ENCODE measurements at regions not wholly inside any gene's neighbourhood (a gene's known extent, or its start where the extent isn't known, plus 50 kb on each side); places are given as distances from the start of the nearest gene placed in this dataset.

- no peak for DNase-seq (ENCODE audit: low read depth)
- H3K36me3 ChIP-seq (ENCODE audit: control insufficient read depth, insufficient read depth, low read length): no peaks in the 10 kb centered on the region
- H3K4me3 ChIP-seq (ENCODE audit: low read depth, low read length): no peak overlapping the region
- TF ChIP-seq, protein P1, sequence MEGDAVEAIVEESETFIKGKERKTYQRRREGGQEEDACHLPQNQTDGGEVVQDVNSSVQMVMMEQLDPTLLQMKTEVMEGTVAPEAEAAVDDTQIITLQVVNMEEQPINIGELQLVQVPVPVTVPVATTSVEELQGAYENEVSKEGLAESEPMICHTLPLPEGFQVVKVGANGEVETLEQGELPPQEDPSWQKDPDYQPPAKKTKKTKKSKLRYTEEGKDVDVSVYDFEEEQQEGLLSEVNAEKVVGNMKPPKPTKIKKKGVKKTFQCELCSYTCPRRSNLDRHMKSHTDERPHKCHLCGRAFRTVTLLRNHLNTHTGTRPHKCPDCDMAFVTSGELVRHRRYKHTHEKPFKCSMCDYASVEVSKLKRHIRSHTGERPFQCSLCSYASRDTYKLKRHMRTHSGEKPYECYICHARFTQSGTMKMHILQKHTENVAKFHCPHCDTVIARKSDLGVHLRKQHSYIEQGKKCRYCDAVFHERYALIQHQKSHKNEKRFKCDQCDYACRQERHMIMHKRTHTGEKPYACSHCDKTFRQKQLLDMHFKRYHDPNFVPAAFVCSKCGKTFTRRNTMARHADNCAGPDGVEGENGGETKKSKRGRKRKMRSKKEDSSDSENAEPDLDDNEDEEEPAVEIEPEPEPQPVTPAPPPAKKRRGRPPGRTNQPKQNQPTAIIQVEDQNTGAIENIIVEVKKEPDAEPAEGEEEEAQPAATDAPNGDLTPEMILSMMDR (IDR thresholded peaks at IDR 0.05; ENCODE audit: insufficient read depth, low read length, poor library complexity, severe bottlenecking): no peak
- no peaks in the 10 kb centered on the region for H3K27me3 ChIP-seq (ENCODE audit: control insufficient read depth, insufficient read depth, low read length)
These were observed 787.3 kb upstream of the KLHL1 start for GRCh38 chr13:70895599-70895998.

DNA sequence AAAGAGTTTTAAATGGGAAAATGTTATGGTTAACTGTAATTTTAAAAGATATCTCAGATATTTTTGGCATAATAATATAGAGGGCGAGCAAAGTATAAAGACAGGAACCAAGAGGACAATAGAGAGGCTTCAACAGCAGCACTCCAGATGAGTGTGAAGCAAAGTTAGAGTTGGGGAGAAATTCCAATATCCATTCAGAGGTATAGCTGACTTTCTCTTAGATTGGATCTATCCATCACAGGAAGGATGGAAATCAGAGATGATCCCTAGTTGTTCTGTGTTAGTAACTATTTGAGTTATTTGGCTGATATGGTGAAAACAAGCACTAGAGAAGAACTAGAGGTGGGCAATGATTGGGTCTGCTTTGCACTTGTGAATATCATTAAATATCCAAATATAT lies 786.0 kb upstream of the KLHL1 start:
- Histone ChIP-seq H3K27me3 (ENCODE audit: control insufficient read depth, insufficient read depth, low read length) (no peaks in the 10 kb centered on the region), H3K36me3 (ENCODE audit: control insufficient read depth, insufficient read depth, low read length) (no peaks in the 10 kb centered on the region), H3K4me3 (ENCODE audit: low read depth, low read length) (no peak overlapping the region)
- TF ChIP-seq, protein P1 (IDR thresholded peaks at IDR 0.05; ENCODE audit: insufficient read depth, low read length, poor library complexity, severe bottlenecking): no peak
- no peak for DNase-seq (ENCODE audit: low read depth)

DNA sequence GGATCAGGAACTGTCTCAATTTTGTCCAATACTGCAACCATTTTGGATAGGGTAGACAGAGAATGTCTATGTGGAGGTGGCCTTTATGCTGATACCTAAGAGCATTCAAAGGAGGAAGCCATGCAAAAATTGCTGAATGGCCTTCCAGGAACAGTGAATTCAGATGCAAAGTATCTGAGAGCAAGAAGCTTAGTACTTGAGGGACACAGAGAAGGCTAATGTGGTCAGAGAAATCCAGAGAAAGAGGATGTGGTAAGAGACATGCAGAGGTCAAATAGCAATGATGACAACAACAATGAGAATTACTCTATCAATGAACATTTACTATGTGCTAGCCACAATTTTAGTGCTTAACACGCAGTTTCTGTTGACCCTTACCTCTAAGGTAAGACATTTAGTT lies 785.6 kb upstream of the KLHL1 start:
- Histone ChIP-seq H3K36me3 (ENCODE audit: control insufficient read depth, insufficient read depth, low read length) (no peaks in the 10 kb centered on the region), H3K4me3 (ENCODE audit: low read depth, low read length) (no peak overlapping the region), H3K27me3 (ENCODE audit: control insufficient read depth, insufficient read depth, low read length) (no peaks in the 10 kb centered on the region)
- no peak for DNase-seq (ENCODE audit: low read depth)
- TF ChIP-seq, protein P1 (IDR thresholded peaks at IDR 0.05; ENCODE audit: insufficient read depth, low read length, poor library complexity, severe bottlenecking): no peak

DNA sequence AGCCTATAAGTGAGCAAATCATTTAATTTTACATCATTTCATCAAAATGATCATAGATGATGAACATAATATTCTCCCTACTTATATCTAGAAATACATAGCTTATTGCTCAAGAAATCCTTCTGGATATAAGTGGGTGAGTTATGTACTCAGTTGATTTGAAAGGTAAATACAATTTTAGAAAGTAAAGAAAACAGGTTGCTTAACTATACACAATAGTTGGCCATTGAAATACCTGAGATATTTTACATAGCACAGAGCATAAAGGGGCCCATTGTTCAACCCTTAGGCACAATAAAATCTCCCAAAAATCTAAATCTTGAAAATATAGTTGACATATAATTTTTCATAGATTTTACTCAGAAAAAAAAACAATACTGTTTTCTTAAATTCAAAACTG lies 782.0 kb upstream of the KLHL1 start:
- no peak for DNase-seq (ENCODE audit: low read depth)
- TF ChIP-seq, protein P1 (IDR thresholded peaks at IDR 0.05; ENCODE audit: insufficient read depth, low read length, poor library complexity, severe bottlenecking): no peak
- H3K27me3 ChIP-seq (ENCODE audit: control insufficient read depth, insufficient read depth, low read length): no peaks in the 10 kb centered on the region
- H3K4me3 ChIP-seq (ENCODE audit: low read depth, low read length): no peak overlapping the region
- no peaks in the 10 kb centered on the region for H3K36me3 ChIP-seq (ENCODE audit: control insufficient read depth, insufficient read depth, low read length)

DNA sequence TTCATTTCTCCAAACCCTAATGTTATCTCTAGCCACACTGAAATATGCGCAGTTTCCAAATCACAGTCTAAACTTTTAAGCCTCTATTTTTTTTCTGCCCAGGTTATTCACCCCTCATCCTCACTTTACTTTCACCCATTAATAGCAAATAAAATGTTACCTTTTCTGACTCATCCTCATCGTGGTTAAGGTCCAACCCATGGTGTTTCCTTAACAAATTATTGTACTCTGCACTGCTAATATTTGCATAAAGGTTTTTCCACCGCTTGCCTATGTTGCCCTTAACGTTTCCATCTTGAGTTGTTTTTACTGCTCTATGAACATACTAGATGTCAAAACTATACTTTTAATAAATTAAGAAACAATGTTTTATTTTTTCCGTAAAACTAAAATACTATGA lies 780.9 kb upstream of the KLHL1 start:
- Histone ChIP-seq H3K4me3 (ENCODE audit: low read depth, low read length) (no peak overlapping the region), H3K36me3 (ENCODE audit: control insufficient read depth, insufficient read depth, low read length) (no peaks in the 10 kb centered on the region), H3K27me3 (ENCODE audit: control insufficient read depth, insufficient read depth, low read length) (no peaks in the 10 kb centered on the region)
- no peak for DNase-seq (ENCODE audit: low read depth)
- TF ChIP-seq, protein P1 (IDR thresholded peaks at IDR 0.05; ENCODE audit: insufficient read depth, low read length, poor library complexity, severe bottlenecking): no peak

GRCh38 chr13:70884196-70884595 lies 775.9 kb upstream of the KLHL1 start:
- TF ChIP-seq, protein P1 (IDR thresholded peaks at IDR 0.05; ENCODE audit: insufficient read depth, low read length, poor library complexity, severe bottlenecking): no peak
- H3K4me3 ChIP-seq (ENCODE audit: low read depth, low read length): no peak overlapping the region
- no peaks in the 10 kb centered on the region for H3K36me3 ChIP-seq (ENCODE audit: control insufficient read depth, insufficient read depth, low read length)
- DNase-seq (ENCODE audit: low read depth): no peak
- no peaks in the 10 kb centered on the region for H3K27me3 ChIP-seq (ENCODE audit: control insufficient read depth, insufficient read depth, low read length)

Measured in kidney epithelial cell (primary cell).